ENCODE measurements at regions not wholly inside any gene's neighbourhood (a gene's known extent, or its start where the extent isn't known, plus 50 kb on each side); places are given as distances from the start of the nearest gene placed in this dataset.

DNA sequence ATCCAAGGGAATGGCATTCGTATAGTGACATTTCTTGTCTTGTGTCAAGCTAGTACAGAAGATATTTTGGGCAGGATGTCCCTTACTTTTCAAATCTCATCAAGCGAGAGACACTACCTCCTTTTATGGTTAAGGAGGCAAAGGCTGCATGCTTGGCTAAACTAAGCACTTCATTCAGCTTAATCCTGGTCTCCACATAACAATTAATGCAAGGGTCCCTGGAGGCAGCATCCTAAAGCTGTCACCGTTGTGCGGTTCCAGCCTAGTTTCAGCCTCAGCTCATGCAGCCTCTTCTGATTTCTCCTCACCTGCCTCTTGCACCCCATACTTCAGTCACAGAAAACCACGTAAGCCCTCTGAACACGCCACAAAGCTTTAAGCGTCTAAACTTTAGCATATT is 67.1 kb upstream of the SLC22A23 start:
- Histone ChIP-seq H3K9me3 (no peaks in the 10 kb centered on the region), H3K4me1 (peaks cover 29% of the 10 kb centered on the region), H3K4me2 (0 out of 3 replicates have a peak overlapping the region, but pooled peaks have one; percentile 67), H3K27ac (peak overlapping the region in 1 of 2 experiments; percentile 82; a peak in 2 of 6 replicates), H3K4me3 (no peak overlapping the region)
- ChIA-PET POLR2A (no interaction called here), CTCF (interaction anchor here (1.0 to 2.6 kb wide), 3 partner anchors 9 to 325 kb away, joined by 3 to 8 read pairs (median 4); partner anchors contain the start of gene FAM50B)
- DNase-seq (ENCODE audit: low read depth in 1 of 2, low spot score in 1 of 2) (no peak), FAIRE-seq (no peak), ATAC-seq (no peak)
- WGBS (ENCODE audit: missing lambda C conversion rate) = 97% methylated on average over 7 of the region's 7 CpGs
- no peak for TF ChIP-seq RFX5 (IDR thresholded peaks at IDR 0.05)
- TF ChIP-seq, protein P1, sequence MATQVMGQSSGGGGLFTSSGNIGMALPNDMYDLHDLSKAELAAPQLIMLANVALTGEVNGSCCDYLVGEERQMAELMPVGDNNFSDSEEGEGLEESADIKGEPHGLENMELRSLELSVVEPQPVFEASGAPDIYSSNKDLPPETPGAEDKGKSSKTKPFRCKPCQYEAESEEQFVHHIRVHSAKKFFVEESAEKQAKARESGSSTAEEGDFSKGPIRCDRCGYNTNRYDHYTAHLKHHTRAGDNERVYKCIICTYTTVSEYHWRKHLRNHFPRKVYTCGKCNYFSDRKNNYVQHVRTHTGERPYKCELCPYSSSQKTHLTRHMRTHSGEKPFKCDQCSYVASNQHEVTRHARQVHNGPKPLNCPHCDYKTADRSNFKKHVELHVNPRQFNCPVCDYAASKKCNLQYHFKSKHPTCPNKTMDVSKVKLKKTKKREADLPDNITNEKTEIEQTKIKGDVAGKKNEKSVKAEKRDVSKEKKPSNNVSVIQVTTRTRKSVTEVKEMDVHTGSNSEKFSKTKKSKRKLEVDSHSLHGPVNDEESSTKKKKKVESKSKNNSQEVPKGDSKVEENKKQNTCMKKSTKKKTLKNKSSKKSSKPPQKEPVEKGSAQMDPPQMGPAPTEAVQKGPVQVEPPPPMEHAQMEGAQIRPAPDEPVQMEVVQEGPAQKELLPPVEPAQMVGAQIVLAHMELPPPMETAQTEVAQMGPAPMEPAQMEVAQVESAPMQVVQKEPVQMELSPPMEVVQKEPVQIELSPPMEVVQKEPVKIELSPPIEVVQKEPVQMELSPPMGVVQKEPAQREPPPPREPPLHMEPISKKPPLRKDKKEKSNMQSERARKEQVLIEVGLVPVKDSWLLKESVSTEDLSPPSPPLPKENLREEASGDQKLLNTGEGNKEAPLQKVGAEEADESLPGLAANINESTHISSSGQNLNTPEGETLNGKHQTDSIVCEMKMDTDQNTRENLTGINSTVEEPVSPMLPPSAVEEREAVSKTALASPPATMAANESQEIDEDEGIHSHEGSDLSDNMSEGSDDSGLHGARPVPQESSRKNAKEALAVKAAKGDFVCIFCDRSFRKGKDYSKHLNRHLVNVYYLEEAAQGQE (IDR thresholded peaks at IDR 0.05) = no peak
- no peak for TF ChIP-seq NR3C1 (IDR thresholded peaks at IDR 0.05)
- no peak for TF ChIP-seq MAFK (IDR thresholded peaks at IDR 0.05; ENCODE audit: partially characterized antibody)
- TF ChIP-seq SMC3 (IDR thresholded peaks at IDR 0.05) = no peak
- TF ChIP-seq EHMT2 (IDR thresholded peaks at IDR 0.05; ENCODE audit: low read depth) = no peak
- TF ChIP-seq ESRRA (IDR thresholded peaks at IDR 0.05; ENCODE audit: borderline replicate concordance, low read length) = no peak
- TF ChIP-seq RNF2 (IDR thresholded peaks at IDR 0.05; ENCODE audit: borderline replicate concordance, low read depth) = no peak
- TF ChIP-seq KDM1A (IDR thresholded peaks at IDR 0.05; ENCODE audit: low read depth) = no peak

DNA sequence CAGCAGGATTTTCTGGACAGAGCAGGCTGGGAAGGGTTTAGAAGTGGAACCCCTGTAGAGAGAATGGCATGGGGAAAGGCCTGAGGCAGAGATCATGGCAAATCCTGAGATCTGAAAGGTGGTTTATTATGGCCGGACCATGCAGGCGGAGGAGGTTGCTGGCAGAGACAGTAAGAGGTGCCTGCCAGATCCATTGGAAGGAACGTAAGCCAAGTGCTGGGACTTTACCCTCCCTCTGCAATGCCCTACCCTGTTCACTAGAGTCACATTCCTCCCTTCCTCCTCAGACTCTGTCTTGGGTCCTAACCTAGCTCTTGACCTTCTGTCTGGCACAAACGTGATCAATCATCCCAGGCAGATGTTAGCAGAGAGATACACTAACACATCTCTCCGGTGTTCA is 66.4 kb upstream of the SLC22A23 start:
- Histone ChIP-seq H3K27ac (peak overlapping the region; percentile 56 to 82; a peak in 5 of 6 replicates), H3K4me1 (peaks cover 36% of the 10 kb centered on the region), H3K4me3 (no peak overlapping the region), H3K4me2 (peak overlapping the region; percentile 67), H3K9me3 (no peaks in the 10 kb centered on the region)
- DNase-seq (ENCODE audit: low read depth in 1 of 2, low spot score in 1 of 2) (no peak), FAIRE-seq (no peak), ATAC-seq (peak in 1 of 2 experiments; percentile 56; a peak in 3 of 6 replicates)
- 58% methylated on average over 5 of the region's 5 CpGs for WGBS (ENCODE audit: missing lambda C conversion rate)
- ChIA-PET CTCF (interaction anchor here (1.0 kb wide), 1 partner anchor 326 kb away, joined by 3 read pairs; the partner anchor contains the start of gene FAM50B), POLR2A (no interaction called here)
- TF ChIP-seq, protein P1 (IDR thresholded peaks at IDR 0.05) = no peak
- TF ChIP-seq NR3C1 (IDR thresholded peaks at IDR 0.05) (no peak), RAD21 (conservative IDR thresholded peaks at IDR 0.05 in 1 of 2, IDR thresholded peaks at IDR 0.05 in 1 of 2) (no peak)

DNA sequence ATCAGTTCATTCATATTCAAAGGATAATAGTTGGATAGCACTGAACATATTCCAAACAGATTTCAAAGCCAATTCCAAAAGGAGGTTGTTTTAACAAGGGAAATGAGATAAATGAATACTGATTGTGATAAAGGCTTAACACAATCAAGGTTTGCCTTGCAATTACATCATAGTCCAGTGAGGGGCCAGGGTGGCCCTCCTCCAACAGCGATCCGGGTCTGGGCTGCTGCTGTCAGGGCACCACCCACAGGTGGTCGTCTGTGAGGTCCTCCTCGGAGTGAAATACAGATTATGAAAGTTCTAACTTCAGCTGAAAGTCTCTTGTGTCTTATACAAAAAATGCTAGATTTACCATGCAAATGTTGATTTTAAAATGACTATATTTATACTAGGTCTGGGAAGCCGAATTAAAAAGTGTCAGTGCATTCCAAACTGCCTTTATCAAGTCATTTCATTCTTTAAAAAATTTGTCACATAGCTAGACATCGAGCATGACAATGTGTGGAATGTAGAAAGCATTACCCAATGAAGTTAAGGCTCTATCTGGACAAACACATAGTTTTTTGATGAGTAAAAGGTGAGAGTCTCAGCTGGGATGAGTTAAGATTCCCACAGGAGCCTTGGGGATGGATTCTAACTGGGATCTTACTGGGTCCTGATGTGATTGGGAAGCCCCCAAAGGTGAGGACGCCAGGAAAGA is 65.9 kb upstream of the SLC22A23 start:
- no peak for FAIRE-seq
- WGBS (ENCODE audit: missing lambda C conversion rate) = 21% methylated on average over 7 of the region's 7 CpGs
- Histone ChIP-seq H3K9me3 (no peaks in the 10 kb centered on the region), H3K27ac (peak overlapping the region; percentile 56 to 82; a peak in 5 of 6 replicates), H3K4me3 (no peak overlapping the region), H3K4me2 (peak overlapping the region; percentile 67), H3K4me1 (peaks cover 42% of the 10 kb centered on the region)
- peak; percentile 18 to 23 for DNase-seq (ENCODE audit: low read depth in 1 of 2, low spot score in 1 of 2)
- no peak for TF ChIP-seq FOSL2 (IDR thresholded peaks at IDR 0.05)
- TF ChIP-seq FOSL2 (CRISPR knock-in tag; IDR thresholded peaks at IDR 0.05) = 0 out of 2 replicates have a peak, but pooled peaks have one; percentile 10
- no peak for TF ChIP-seq CHD2 (IDR thresholded peaks at IDR 0.05; ENCODE audit: low read length, partially characterized antibody)
- TF ChIP-seq EP300 (IDR thresholded peaks at IDR 0.05) = no peak
- POLR2A ChIA-PET = no interaction called here
- ATAC-seq = peak in 1 of 2 experiments; percentile 57; a peak in 3 of 6 replicates
- CTCF ChIA-PET = interaction anchor here (1.0 kb wide), 1 partner anchor 327 kb away, joined by 3 read pairs; the partner anchor contains the start of gene FAM50B
